BE2C (cell line): ENCODE measurements at regions not wholly inside any gene's neighbourhood (a gene's known extent, or its start where the extent isn't known, plus 50 kb on each side); places are given as distances from the start of the nearest gene placed in this dataset.

Source experiments
- DNase-seq: peaks from one replicate; pipeline ENCODE4 v3.0.0-alpha.2; 2020
- H3K27me3 ChIP-seq: fragments of 250-450 bp; sonication (Bioruptor Pico); 2 replicates; pipeline ENCODE4 v1.5.1; 2020; ENCODE audit warnings: mild to moderate bottlenecking
- H3K36me3 ChIP-seq: fragments of 250-450 bp; sonication (Bioruptor Pico); 2 replicates; pipeline ENCODE4 v1.5.1; 2020; ENCODE audit warnings: mild to moderate bottlenecking
- H3K4me1 ChIP-seq: fragments of 250-450 bp; sonication (Bioruptor Pico); 2 replicates; pipeline ENCODE4 v1.5.1; 2020
- H3K4me3 ChIP-seq: 2 replicates; pipeline ENCODE4 v1.5.1; 2011; ENCODE audit warnings: low read depth, low read length
- H3K9me3 ChIP-seq: fragments of 250-450 bp; sonication (Bioruptor Pico); 2 replicates; pipeline ENCODE4 v1.5.1; 2020
- TF ChIP-seq, protein P1 (sequence below): IDR thresholded peaks from 2 replicates; pipeline ENCODE4 v1.5.1; 2012; ENCODE audit warnings: mild to moderate bottlenecking, low read depth, low read length

DNA sequence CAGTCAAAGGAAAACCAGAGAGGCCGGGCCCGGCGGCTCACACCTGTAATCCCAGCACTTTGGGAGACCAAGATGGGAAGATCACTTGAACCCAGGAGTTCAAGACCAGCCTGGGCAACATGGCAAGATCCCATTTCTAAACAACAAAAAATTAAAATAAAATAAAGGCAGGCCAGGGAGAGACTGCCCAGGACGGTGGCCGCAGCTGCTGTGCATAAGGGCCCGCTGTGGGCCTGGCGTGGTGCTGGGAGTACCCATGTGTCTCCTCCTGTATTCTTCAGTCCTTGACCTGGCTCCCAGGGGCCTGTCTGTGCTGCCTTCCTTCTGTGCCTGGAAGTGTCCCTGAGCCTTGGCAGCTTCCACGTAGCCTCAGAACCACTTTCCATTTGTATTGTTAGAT is 56.8 kb upstream of the CNOT6 start:
- Histone ChIP-seq H3K9me3 (no peaks in the 10 kb centered on the region), H3K36me3 (no peaks in the 10 kb centered on the region), H3K27me3 (no peaks in the 10 kb centered on the region), H3K4me3 (no peak overlapping the region), H3K4me1 (no peaks in the 10 kb centered on the region)
- TF ChIP-seq, protein P1, sequence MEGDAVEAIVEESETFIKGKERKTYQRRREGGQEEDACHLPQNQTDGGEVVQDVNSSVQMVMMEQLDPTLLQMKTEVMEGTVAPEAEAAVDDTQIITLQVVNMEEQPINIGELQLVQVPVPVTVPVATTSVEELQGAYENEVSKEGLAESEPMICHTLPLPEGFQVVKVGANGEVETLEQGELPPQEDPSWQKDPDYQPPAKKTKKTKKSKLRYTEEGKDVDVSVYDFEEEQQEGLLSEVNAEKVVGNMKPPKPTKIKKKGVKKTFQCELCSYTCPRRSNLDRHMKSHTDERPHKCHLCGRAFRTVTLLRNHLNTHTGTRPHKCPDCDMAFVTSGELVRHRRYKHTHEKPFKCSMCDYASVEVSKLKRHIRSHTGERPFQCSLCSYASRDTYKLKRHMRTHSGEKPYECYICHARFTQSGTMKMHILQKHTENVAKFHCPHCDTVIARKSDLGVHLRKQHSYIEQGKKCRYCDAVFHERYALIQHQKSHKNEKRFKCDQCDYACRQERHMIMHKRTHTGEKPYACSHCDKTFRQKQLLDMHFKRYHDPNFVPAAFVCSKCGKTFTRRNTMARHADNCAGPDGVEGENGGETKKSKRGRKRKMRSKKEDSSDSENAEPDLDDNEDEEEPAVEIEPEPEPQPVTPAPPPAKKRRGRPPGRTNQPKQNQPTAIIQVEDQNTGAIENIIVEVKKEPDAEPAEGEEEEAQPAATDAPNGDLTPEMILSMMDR, result no peak
- DNase-seq, result no peak

DNA sequence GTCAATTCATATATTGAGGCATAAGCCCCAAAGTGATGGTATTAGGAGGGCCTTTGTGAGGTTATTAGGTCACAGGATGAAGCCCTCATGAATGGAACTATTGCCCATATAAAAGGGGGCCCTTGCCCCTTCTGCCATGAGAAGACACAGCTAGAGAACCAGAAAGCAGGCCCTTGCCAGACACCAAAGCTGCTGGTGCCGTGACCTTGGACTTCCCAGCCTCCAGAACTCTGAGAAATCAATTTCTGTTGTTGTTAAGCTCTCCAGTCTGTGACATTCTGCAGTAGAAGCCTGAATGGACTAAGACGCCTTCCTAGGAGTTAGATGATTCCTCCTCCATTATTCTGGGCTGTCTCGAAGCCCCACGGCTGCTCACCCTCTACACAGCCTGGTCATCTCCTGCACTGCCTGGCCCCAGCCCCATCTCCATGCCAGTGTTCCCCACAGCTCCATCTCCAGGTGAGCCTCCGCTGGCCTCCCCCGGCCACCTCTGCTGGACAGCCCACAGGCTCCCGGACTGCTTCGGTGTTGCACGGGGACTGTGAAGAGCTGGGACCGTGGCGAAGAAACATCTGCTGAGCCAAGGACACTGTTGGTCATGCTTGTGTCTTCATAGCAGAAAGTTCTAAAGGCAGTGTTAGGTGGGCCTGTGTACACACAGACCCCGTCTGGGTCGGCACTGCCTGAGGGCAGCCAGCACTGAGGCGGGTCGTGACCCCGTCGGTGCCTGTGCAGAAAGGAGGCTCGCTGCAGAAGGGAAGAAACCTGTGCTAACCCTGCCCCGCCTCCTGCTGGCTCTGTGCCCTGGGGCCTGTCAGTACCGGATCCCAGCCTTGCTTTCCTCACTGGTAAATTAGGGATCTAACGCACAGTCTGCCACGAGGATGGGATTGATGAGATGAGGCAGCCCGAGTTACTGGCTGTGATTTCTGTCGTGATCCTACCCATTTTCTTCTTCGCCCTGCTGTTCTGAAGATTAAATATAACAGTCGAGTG is 55.1 kb upstream of the CNOT6 start:
- Histone ChIP-seq H3K9me3 (no peaks in the 10 kb centered on the region), H3K36me3 (no peaks in the 10 kb centered on the region), H3K4me3 (no peak overlapping the region), H3K27me3 (no peaks in the 10 kb centered on the region), H3K4me1 (no peaks in the 10 kb centered on the region)
- TF ChIP-seq, protein P1, result no peak
- peak; percentile 32 for DNase-seq

DNA sequence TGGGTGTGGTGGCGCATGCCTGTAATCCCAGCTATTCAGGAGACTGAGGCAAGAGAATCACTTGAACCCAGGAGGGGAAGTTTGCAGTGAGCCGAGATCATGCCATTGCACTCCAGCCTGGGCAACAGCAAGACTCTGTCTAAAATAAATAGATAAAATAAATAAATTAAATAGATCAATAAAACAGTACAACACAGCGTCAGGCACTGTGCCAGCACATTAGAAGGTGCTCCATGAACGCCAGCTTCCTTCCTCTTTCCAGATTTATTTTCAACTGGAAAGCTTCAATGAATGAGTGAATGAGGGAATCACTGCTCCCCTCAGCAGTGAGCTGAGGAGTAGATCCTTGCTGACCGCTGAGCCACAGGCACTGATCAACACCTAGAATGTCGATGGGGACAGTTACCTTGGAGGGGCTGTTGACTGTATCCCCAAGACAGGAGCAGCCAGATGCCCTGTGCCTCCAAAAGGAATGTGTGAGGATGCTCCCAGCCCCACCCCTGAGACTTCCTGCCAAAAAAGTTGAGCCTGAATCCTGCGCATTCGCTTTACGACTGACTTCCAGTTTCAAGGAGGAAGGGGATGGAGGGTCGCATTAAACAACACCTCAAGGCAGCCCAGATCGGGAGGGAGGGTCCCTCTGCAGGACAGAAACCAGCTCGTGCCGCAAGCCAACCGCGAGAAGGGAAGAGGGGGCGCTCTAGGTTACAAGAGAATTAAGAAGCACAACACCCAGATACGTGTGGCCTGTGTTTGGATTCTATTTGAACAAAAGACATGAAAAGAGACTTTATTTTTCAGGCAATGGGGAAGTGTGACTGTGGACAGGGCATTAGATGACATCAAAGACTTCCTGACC is 54.0 kb upstream of the CNOT6 start:
- no peaks in the 10 kb centered on the region for H3K36me3 ChIP-seq
- no peaks in the 10 kb centered on the region for H3K27me3 ChIP-seq
- TF ChIP-seq, protein P1, result no peak
- no peak for DNase-seq
- no peak overlapping the region for H3K4me3 ChIP-seq
- H3K9me3 ChIP-seq, result no peaks in the 10 kb centered on the region
- no peaks in the 10 kb centered on the region for H3K4me1 ChIP-seq

DNA sequence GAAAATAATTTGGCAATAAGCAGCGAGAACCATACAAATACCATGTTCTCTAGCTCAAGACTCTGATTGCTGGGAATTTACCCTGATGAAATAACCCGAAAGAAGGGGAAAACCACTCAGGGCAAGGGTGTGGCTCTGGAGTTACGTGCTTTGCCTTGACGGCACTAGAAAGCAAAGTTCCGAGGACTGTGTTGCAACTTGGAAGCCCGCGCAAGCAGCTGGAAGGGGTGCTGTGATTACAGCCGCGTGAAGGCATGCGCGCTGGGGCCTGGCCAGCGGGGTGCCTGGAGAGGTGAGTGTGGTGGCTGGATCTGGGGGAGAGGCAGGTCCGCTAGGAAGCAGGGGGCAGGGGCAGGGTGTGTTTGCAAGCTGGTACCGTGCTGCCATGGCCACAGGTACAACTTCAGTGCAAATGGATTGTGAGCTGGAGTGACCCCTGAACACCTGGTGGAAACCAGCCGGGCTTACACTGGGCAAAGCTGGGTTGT is 52.6 kb upstream of the CNOT6 start:
- H3K4me3 ChIP-seq, result no peak overlapping the region
- H3K27me3 ChIP-seq, result no peaks in the 10 kb centered on the region
- H3K9me3 ChIP-seq, result no peaks in the 10 kb centered on the region
- TF ChIP-seq, protein P1, result no peak
- no peaks in the 10 kb centered on the region for H3K36me3 ChIP-seq
- no peaks in the 10 kb centered on the region for H3K4me1 ChIP-seq
- no peak for DNase-seq
